Right atrium auricular region (tissue), 2 donors: ENCODE measurements at regions not wholly inside any gene's neighbourhood (a gene's known extent, or its start where the extent isn't known, plus 50 kb on each side); places are given as distances from the start of the nearest gene placed in this dataset.
"Not testable (repeated sequence)": the region's sequence is repeated elsewhere in the genome, so short reads cannot be mapped to it uniquely, and the experiment has no call there.

Experiments
- DNase-seq: peaks from one replicate; pipeline ENCODE4 v3.0.0-alpha.2; 2019; ENCODE audit warnings: low spot score
- H3K27ac ChIP-seq, 2 donors: fragments of 200-600 bp; sonication (generic); 1 replicate in 1 of 2; 2 replicates in 1 of 2; pipeline ENCODE4 v1.5.1; 2016 to 2019
- H3K27me3 ChIP-seq, 2 donors: fragments of 200-600 bp; sonication (generic); one replicate each; pipeline versions ENCODE4 v1.5.1 to v1.6.0; 2017 to 2019
- H3K36me3 ChIP-seq: fragments of 200-600 bp; sonication (generic); one replicate; pipeline ENCODE4 v1.5.1; 2016
- H3K4me1 ChIP-seq, 2 donors: fragments of 200-600 bp; sonication (generic); one replicate each; pipeline versions ENCODE4 v1.5.1 to v1.6.0; 2017 to 2019
- H3K4me3 ChIP-seq, 2 donors: fragments of 200-600 bp; sonication (generic); 1 replicate in 1 of 2; 2 replicates in 1 of 2; pipeline ENCODE4 v1.5.1; 2017 to 2019; ENCODE audit warnings: mild to moderate bottlenecking in 1 of 2, moderate library complexity in 1 of 2
- H3K9me3 ChIP-seq, 2 donors: fragments of 200-600 bp; sonication (generic); one replicate each; pipeline ENCODE4 v1.5.1; 2019
- TF ChIP-seq, protein P1 (sequence below), 2 donors: fragments of 200-600 bp; sonication (generic); IDR thresholded peaks; one replicate each; pipeline ENCODE4 v1.5.1; 2019; ENCODE audit warnings: antibody characterized with exemption in 2 of 2

DNA sequence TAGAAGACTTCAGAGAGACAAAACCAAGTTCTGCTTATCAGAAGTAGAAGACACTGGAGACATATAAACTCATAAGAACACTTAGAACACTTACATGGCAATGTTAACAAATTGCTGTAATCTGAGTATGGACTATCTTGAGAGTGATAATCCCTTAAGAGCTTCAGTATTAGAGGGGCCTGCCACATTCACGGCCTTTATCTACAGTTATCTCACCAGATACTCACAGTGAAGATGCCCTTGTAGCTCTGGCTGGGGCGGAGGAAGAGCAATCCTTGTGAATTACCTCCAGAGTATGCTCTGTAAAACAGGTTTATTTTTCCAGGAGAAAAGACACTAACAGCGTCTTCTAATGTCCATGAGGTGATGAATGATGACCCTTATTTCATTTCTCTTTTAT is 762.8 kb downstream of the FAM181B start:
- DNase-seq, result no peak
- Histone ChIP-seq H3K4me3 (no peak overlapping the region), H3K36me3 (no peaks in the 10 kb centered on the region), H3K27ac (no peak overlapping the region), H3K9me3 (no peaks in the 10 kb centered on the region), H3K4me1 (no peaks in the 10 kb centered on the region), H3K27me3 (no peaks in the 10 kb centered on the region)
- TF ChIP-seq, protein P1, sequence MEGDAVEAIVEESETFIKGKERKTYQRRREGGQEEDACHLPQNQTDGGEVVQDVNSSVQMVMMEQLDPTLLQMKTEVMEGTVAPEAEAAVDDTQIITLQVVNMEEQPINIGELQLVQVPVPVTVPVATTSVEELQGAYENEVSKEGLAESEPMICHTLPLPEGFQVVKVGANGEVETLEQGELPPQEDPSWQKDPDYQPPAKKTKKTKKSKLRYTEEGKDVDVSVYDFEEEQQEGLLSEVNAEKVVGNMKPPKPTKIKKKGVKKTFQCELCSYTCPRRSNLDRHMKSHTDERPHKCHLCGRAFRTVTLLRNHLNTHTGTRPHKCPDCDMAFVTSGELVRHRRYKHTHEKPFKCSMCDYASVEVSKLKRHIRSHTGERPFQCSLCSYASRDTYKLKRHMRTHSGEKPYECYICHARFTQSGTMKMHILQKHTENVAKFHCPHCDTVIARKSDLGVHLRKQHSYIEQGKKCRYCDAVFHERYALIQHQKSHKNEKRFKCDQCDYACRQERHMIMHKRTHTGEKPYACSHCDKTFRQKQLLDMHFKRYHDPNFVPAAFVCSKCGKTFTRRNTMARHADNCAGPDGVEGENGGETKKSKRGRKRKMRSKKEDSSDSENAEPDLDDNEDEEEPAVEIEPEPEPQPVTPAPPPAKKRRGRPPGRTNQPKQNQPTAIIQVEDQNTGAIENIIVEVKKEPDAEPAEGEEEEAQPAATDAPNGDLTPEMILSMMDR (IDR thresholded peaks at IDR 0.05), result no peak

DNA sequence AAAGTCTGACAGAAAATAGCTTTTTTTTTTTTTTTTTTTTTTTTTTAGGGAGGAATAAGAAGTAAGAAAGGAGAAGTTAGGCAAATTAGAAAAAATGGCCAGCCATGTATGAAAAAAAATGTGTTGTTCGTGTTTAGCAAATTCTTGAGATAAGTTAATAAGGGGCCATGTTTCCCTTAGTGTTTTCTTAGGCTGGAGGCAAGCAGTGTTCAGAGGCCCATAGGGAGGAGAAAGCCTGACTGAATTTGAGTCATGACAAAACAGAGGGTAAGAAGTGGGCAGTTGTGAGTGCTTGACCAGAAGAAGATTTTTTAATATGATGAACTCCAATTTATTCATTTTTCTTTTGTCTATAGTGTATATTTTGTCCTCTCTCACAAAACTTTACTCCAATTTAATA is 766.4 kb downstream of the FAM181B start:
- DNase-seq, result no peak
- H3K27me3 ChIP-seq, result no peaks in the 10 kb centered on the region
- no peaks in the 10 kb centered on the region for H3K36me3 ChIP-seq
- no peaks in the 10 kb centered on the region for H3K9me3 ChIP-seq
- TF ChIP-seq, protein P1 (IDR thresholded peaks at IDR 0.05), result no peak
- no peak overlapping the region for H3K27ac ChIP-seq
- H3K4me3 ChIP-seq, result no peak overlapping the region
- no peaks in the 10 kb centered on the region for H3K4me1 ChIP-seq

DNA sequence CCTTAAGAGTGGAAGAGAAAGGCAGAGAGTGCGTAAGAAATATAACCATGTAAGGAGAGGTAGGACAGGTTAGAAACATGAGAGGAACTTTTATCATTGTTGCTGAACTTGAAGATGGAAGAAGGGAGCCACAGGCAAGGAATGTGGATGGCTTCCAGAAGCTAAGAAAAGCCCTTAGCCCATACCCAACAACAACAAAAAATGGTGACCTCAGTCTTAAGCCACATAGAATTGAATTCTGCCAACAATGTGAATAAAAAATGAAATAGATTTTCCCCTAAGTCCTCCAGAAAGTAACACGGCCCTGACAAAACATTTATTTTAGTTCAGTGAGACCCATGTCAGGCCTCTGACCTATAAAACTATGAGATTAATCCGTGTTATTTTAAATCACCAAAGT is 767.3 kb downstream of the FAM181B start:
- TF ChIP-seq, protein P1 (IDR thresholded peaks at IDR 0.05), result no peak
- Histone ChIP-seq H3K27ac (no peak overlapping the region), H3K4me1 (no peaks in the 10 kb centered on the region), H3K36me3 (no peaks in the 10 kb centered on the region), H3K4me3 (no peak overlapping the region), H3K27me3 (no peaks in the 10 kb centered on the region), H3K9me3 (no peaks in the 10 kb centered on the region)
- no peak for DNase-seq

DNA sequence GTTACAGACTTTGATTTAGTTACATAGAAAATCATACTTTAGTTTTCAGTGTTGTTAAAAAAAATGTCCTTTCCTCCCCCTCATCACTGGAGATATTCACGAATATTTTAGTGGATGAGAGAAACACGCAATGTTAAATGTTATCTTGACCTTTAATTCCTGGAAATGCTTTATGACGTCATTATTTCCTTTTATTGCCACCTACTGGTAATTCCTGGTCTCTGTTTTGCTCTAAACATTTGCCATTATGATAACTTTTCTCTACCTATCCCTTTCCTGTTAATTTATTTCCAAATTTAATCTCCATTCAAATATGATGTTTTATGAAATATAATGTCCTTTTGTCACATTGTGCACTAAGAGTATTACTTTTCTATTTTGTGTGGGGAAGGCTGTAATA is 770.6 kb downstream of the FAM181B start:
- no peak for DNase-seq
- TF ChIP-seq, protein P1 (IDR thresholded peaks at IDR 0.05), result no peak
- H3K27ac ChIP-seq, result no peak overlapping the region
- no peaks in the 10 kb centered on the region for H3K36me3 ChIP-seq
- H3K4me1 ChIP-seq, result no peaks in the 10 kb centered on the region
- H3K9me3 ChIP-seq, result no peaks in the 10 kb centered on the region
- no peaks in the 10 kb centered on the region for H3K27me3 ChIP-seq
- H3K4me3 ChIP-seq, result no peak overlapping the region

DNA sequence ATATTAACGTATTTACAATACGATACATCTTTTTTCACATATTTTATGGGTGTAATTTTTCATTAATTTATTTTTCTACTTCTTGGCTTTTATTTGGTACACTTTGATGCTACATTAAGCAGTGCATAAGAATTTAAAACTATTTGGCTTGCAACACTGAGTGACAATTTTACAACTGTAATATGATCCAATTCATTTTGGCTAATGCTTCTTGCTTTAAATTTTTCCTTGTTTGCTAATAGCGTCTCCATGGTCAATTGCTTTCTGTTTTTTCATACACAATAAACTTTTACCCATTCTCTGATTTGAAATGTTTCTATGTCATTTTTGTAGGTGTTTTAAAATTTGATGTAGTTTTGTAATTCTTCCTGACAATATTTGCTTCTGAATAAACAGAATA is 773.2 kb downstream of the FAM181B start:
- no peaks in the 10 kb centered on the region for H3K36me3 ChIP-seq
- H3K9me3 ChIP-seq, result no peaks in the 10 kb centered on the region
- no peak for DNase-seq
- H3K27me3 ChIP-seq, result no peaks in the 10 kb centered on the region
- no peak overlapping the region for H3K27ac ChIP-seq
- H3K4me1 ChIP-seq, result no peaks in the 10 kb centered on the region
- TF ChIP-seq, protein P1 (IDR thresholded peaks at IDR 0.05), result no peak
- H3K4me3 ChIP-seq, result no peak overlapping the region

DNA sequence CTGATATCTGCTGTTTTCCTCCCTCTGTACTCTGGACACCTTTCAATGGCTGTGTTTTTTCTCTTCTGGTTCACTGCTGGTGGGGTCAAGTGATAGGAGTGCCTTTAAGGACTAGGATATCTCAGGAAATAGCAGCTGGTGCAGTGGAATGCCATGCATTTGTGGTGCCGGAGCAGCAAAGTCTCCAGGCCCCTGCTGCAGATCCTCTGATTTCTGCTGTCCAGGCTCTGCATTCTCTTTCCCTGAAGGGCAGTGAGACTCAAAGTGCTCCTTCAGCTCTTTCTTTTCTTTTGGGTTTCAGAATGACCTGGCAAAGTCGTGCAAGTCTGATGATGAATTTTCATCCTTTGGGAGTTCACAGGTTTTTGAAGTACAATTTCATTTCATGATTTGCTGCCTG is 774.3 kb downstream of the FAM181B start:
- H3K27ac ChIP-seq, result no peak overlapping the region
- DNase-seq, result no peak
- H3K36me3 ChIP-seq, result no peaks in the 10 kb centered on the region
- H3K9me3 ChIP-seq, result no peaks in the 10 kb centered on the region
- no peak overlapping the region for H3K4me3 ChIP-seq
- no peaks in the 10 kb centered on the region for H3K27me3 ChIP-seq
- no peaks in the 10 kb centered on the region for H3K4me1 ChIP-seq
- TF ChIP-seq, protein P1 (IDR thresholded peaks at IDR 0.05), result no peak

DNA sequence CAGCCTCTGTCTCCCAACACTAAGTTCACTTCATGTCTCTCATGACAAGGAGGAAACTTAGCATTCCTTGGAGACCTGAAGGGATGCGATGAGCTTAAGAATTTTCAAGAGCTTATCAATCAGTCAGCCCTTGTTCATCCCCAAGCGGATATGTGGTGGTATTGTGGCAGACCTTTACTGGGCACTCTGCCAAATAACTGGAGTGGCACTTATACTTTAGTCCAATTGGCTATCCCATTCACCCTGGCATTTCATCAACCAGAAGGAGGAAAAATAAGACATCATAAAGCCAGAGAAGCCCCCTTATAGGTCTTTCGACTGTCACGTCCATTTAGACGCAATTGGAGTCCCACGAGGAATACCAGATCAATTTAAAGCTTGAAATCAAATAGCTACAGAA is 779.4 kb downstream of the FAM181B start:
- not testable (repeated sequence) for H3K9me3 ChIP-seq, DNase-seq, H3K4me3 ChIP-seq, H3K27ac ChIP-seq, H3K4me1 ChIP-seq, H3K36me3 ChIP-seq, H3K27me3 ChIP-seq
